ENCODE measurements at regions not wholly inside any gene's neighbourhood (a gene's known extent, or its start where the extent isn't known, plus 50 kb on each side); places are given as distances from the start of the nearest gene placed in this dataset.
"Not testable (repeated sequence)": the region's sequence is repeated elsewhere in the genome, so short reads cannot be mapped to it uniquely, and the experiment has no call there.

GRCh38 chr7:69076566-69076965 lies 521.7 kb upstream of the AUTS2 start:
- H3K14ac ChIP-seq (ENCODE audit: low read length in 2 of 2), result no peak overlapping the region
- H3K4me2 ChIP-seq (ENCODE audit: low read length, poor library complexity, severe bottlenecking), result no peak overlapping the region
- H4K8ac ChIP-seq (ENCODE audit: low read length), result no peak overlapping the region
- H2AK5ac ChIP-seq (ENCODE audit: low read length, severe bottlenecking), result no peak overlapping the region
- H4K91ac ChIP-seq (ENCODE audit: low read length), result no peak overlapping the region
- H3K4me1 ChIP-seq (ENCODE audit: control insufficient read depth, insufficient read depth, low read depth, low read length), result no peaks in the 10 kb centered on the region
- no peak overlapping the region for H3K4ac ChIP-seq (ENCODE audit: low read depth in 1 of 2, low read length in 2 of 2)
- H3K9me3 ChIP-seq (ENCODE audit: control insufficient read depth, low read length), result peaks cover 5% of the 10 kb centered on the region
- H3K79me1 ChIP-seq (replicated peaks; ENCODE audit: low read length, poor library complexity, severe bottlenecking), result no peaks in the 10 kb centered on the region
- H3K36me3 ChIP-seq (ENCODE audit: control insufficient read depth in 1 of 2, insufficient read depth in 2 of 2, low read depth in 1 of 2, low read length in 2 of 2), result no peaks in the 10 kb centered on the region
- no peak for DNase-seq
- no peak overlapping the region for H3K18ac ChIP-seq (ENCODE audit: low read depth in 1 of 2, low read length in 2 of 2)
- H3K9ac ChIP-seq (ENCODE audit: low read length), result no peak overlapping the region
- no peak overlapping the region for H2AFZ ChIP-seq (ENCODE audit: low read depth, low read length)
- H2BK15ac ChIP-seq (ENCODE audit: low read depth, poor library complexity, severe bottlenecking), result no peak overlapping the region
- no peak overlapping the region for H2BK5ac ChIP-seq (ENCODE audit: low read depth, low read length, poor library complexity, severe bottlenecking)
- no peaks in the 10 kb centered on the region for H3K27me3 ChIP-seq (ENCODE audit: control insufficient read depth in 1 of 2, insufficient read depth in 1 of 2, low read length in 2 of 2)
- no peak overlapping the region for H2BK120ac ChIP-seq (ENCODE audit: low read depth, low read length)
- no peak overlapping the region for H2BK12ac ChIP-seq (ENCODE audit: low read length in 2 of 2)
- H3K27ac ChIP-seq (ENCODE audit: low read length, poor library complexity, severe bottlenecking), result no peak overlapping the region
- WGBS, result 88% methylated on average over 4 of the region's 4 CpGs
- H3K4me3 ChIP-seq (ENCODE audit: insufficient read depth in 1 of 2, low read depth in 1 of 2, low read length in 2 of 2), result no peak overlapping the region
- no peak overlapping the region for H3K23ac ChIP-seq (ENCODE audit: low read length in 2 of 2)

- Histone ChIP-seq H3K27me3 (ENCODE audit: control insufficient read depth in 1 of 2, insufficient read depth in 1 of 2, low read length in 2 of 2) (no peaks in the 10 kb centered on the region), H3K36me3 (ENCODE audit: control insufficient read depth in 1 of 2, insufficient read depth in 2 of 2, low read depth in 1 of 2, low read length in 2 of 2) (no peaks in the 10 kb centered on the region), H3K27ac (ENCODE audit: low read length, poor library complexity, severe bottlenecking) (no peak overlapping the region), H3K4ac (ENCODE audit: low read depth in 1 of 2, low read length in 2 of 2) (no peak overlapping the region), H3K79me1 (replicated peaks; ENCODE audit: low read length, poor library complexity, severe bottlenecking) (no peaks in the 10 kb centered on the region), H3K4me2 (ENCODE audit: low read length, poor library complexity, severe bottlenecking) (no peak overlapping the region), H2BK12ac (ENCODE audit: low read length in 2 of 2) (no peak overlapping the region), H4K91ac (ENCODE audit: low read length) (no peak overlapping the region), H2BK15ac (ENCODE audit: low read depth, poor library complexity, severe bottlenecking) (no peak overlapping the region), H3K9ac (ENCODE audit: low read length) (no peak overlapping the region), H2BK120ac (ENCODE audit: low read depth, low read length) (no peak overlapping the region), H3K14ac (ENCODE audit: low read length in 2 of 2) (no peak overlapping the region), H3K4me3 (ENCODE audit: insufficient read depth in 1 of 2, low read depth in 1 of 2, low read length in 2 of 2) (no peak overlapping the region), H3K9me3 (ENCODE audit: control insufficient read depth, low read length) (no peaks in the 10 kb centered on the region), H2AK5ac (ENCODE audit: low read length, severe bottlenecking) (no peak overlapping the region), H3K23ac (ENCODE audit: low read length in 2 of 2) (no peak overlapping the region), H2AFZ (ENCODE audit: low read depth, low read length) (no peak overlapping the region), H3K18ac (ENCODE audit: low read depth in 1 of 2, low read length in 2 of 2) (no peak overlapping the region), H2BK5ac (ENCODE audit: low read depth, low read length, poor library complexity, severe bottlenecking) (no peak overlapping the region), H3K4me1 (ENCODE audit: control insufficient read depth, insufficient read depth, low read depth, low read length) (no peaks in the 10 kb centered on the region), H4K8ac (ENCODE audit: low read length) (no peak overlapping the region)
- WGBS, result 85% methylated on average over 7 of the region's 9 CpGs
- no peak for DNase-seq
Measured at GRCh38 chr7:69078997-69079769, 519.1 kb upstream of the AUTS2 start.

- not testable (repeated sequence) for H2BK15ac ChIP-seq (ENCODE audit: low read depth, poor library complexity, severe bottlenecking); H2BK120ac ChIP-seq (ENCODE audit: low read depth, low read length); DNase-seq; H3K4me2 ChIP-seq (ENCODE audit: low read length, poor library complexity, severe bottlenecking); H3K27ac ChIP-seq (ENCODE audit: low read length, poor library complexity, severe bottlenecking); H2AK5ac ChIP-seq (ENCODE audit: low read length, severe bottlenecking); H3K9ac ChIP-seq (ENCODE audit: low read length); H2BK12ac ChIP-seq (ENCODE audit: low read length in 2 of 2); H3K4me3 ChIP-seq (ENCODE audit: insufficient read depth in 1 of 2, low read depth in 1 of 2, low read length in 2 of 2); H3K9me3 ChIP-seq (ENCODE audit: control insufficient read depth, low read length); H3K36me3 ChIP-seq (ENCODE audit: control insufficient read depth in 1 of 2, insufficient read depth in 2 of 2, low read depth in 1 of 2, low read length in 2 of 2); H3K27me3 ChIP-seq (ENCODE audit: control insufficient read depth in 1 of 2, insufficient read depth in 1 of 2, low read length in 2 of 2); H3K18ac ChIP-seq (ENCODE audit: low read depth in 1 of 2, low read length in 2 of 2); H3K4me1 ChIP-seq (ENCODE audit: control insufficient read depth, insufficient read depth, low read depth, low read length); H3K4ac ChIP-seq (ENCODE audit: low read depth in 1 of 2, low read length in 2 of 2); H4K8ac ChIP-seq (ENCODE audit: low read length); H2BK5ac ChIP-seq (ENCODE audit: low read depth, low read length, poor library complexity, severe bottlenecking); H4K91ac ChIP-seq (ENCODE audit: low read length); H3K79me1 ChIP-seq (replicated peaks; ENCODE audit: low read length, poor library complexity, severe bottlenecking); H2AFZ ChIP-seq (ENCODE audit: low read depth, low read length); H3K23ac ChIP-seq (ENCODE audit: low read length in 2 of 2); H3K14ac ChIP-seq (ENCODE audit: low read length in 2 of 2)
- 95% methylated on average over 2 of the region's 2 CpGs for WGBS
Measured at GRCh38 chr7:69087281-69087680, 511.0 kb upstream of the AUTS2 start.

GRCh38 chr7:69088185-69088584 lies 510.1 kb upstream of the AUTS2 start:
- Histone ChIP-seq H3K4me2 (ENCODE audit: low read length, poor library complexity, severe bottlenecking) (no peak overlapping the region), H3K36me3 (ENCODE audit: control insufficient read depth in 1 of 2, insufficient read depth in 2 of 2, low read depth in 1 of 2, low read length in 2 of 2) (no peaks in the 10 kb centered on the region), H3K9ac (ENCODE audit: low read length) (no peak overlapping the region), H3K4ac (ENCODE audit: low read depth in 1 of 2, low read length in 2 of 2) (no peak overlapping the region), H4K91ac (ENCODE audit: low read length) (no peak overlapping the region), H2AK5ac (ENCODE audit: low read length, severe bottlenecking) (no peak overlapping the region), H3K23ac (ENCODE audit: low read length in 2 of 2) (no peak overlapping the region), H3K18ac (ENCODE audit: low read depth in 1 of 2, low read length in 2 of 2) (no peak overlapping the region), H3K79me1 (replicated peaks; ENCODE audit: low read length, poor library complexity, severe bottlenecking) (no peaks in the 10 kb centered on the region), H3K27me3 (ENCODE audit: control insufficient read depth in 1 of 2, insufficient read depth in 1 of 2, low read length in 2 of 2) (no peaks in the 10 kb centered on the region), H3K27ac (ENCODE audit: low read length, poor library complexity, severe bottlenecking) (no peak overlapping the region), H2BK15ac (ENCODE audit: low read depth, poor library complexity, severe bottlenecking) (no peak overlapping the region), H2AFZ (ENCODE audit: low read depth, low read length) (no peak overlapping the region), H3K14ac (ENCODE audit: low read length in 2 of 2) (no peak overlapping the region), H2BK120ac (ENCODE audit: low read depth, low read length) (no peak overlapping the region), H3K4me1 (ENCODE audit: control insufficient read depth, insufficient read depth, low read depth, low read length) (no peaks in the 10 kb centered on the region), H4K8ac (ENCODE audit: low read length) (no peak overlapping the region), H3K9me3 (ENCODE audit: control insufficient read depth, low read length) (peaks cover 3% of the 10 kb centered on the region), H2BK12ac (ENCODE audit: low read length in 2 of 2) (no peak overlapping the region), H2BK5ac (ENCODE audit: low read depth, low read length, poor library complexity, severe bottlenecking) (no peak overlapping the region), H3K4me3 (ENCODE audit: insufficient read depth in 1 of 2, low read depth in 1 of 2, low read length in 2 of 2) (no peak overlapping the region)
- DNase-seq, result no peak
